Natural killer cell treated with Interleukin-12 subunit alpha and Interleukin-12 subunit beta and Interleukin-15 and Interleukin-18, amount 100 ng/mL, for 72 hours (primary cell): ENCODE measurements at regions not wholly inside any gene's neighbourhood (a gene's known extent, or its start where the extent isn't known, plus 50 kb on each side); places are given as distances from the start of the nearest gene placed in this dataset.

Experiments used
- ATAC-seq, 2 donors: fragments of 150-1000 bp; cut with Tn5 transposase in 1 of 2; sonication (Bioruptor Pico), chemical (Tn5 transposase) in 1 of 2; 2 replicates each; pipeline ENCODE4 v1.10.0; 2021
- DNase-seq: peaks from one replicate; pipeline ENCODE4 v3.0.0; 2022; ENCODE audit warnings: low spot score
- H3K27ac Mint-ChIP-seq, 2 donors: 1 replicate in 1 of 2; 2 replicates in 1 of 2; pipeline ENCODE4 v1.8.0; 2022; ENCODE audit warnings: mixed read lengths in 2 of 2, mild to moderate bottlenecking in 1 of 2, moderate library complexity in 1 of 2
- H3K27me3 Mint-ChIP-seq, 2 donors: 1 replicate in 1 of 2; 2 replicates in 1 of 2; pipeline ENCODE4 v1.8.0; 2022; ENCODE audit warnings: mixed read lengths in 2 of 2
- H3K36me3 Mint-ChIP-seq: one replicate; pipeline ENCODE4 v1.8.0; 2022; ENCODE audit warnings: mixed read lengths
- H3K4me1 Mint-ChIP-seq, 2 donors: 1 replicate in 1 of 2; 2 replicates in 1 of 2; pipeline ENCODE4 v1.8.0; 2022; ENCODE audit warnings: low read depth in 2 of 2, mixed read lengths in 2 of 2, mild to moderate bottlenecking in 1 of 2
- H3K4me3 Mint-ChIP-seq: one replicate; pipeline ENCODE4 v1.8.0; 2022; ENCODE audit warnings: mixed read lengths
- H3K9me3 Mint-ChIP-seq: 2 replicates; pipeline ENCODE4 v1.8.0; 2022; ENCODE audit warnings: mixed read lengths

- ATAC-seq: no peak
- H3K4me3 Mint-ChIP-seq: no peak overlapping the region
- H3K4me1 Mint-ChIP-seq: no peaks in the 10 kb centered on the region
- no peaks in the 10 kb centered on the region for H3K36me3 Mint-ChIP-seq
- no peak overlapping the region for H3K27ac Mint-ChIP-seq
- H3K9me3 Mint-ChIP-seq: no peaks in the 10 kb centered on the region
- peaks cover 0 to 7% of the 10 kb centered on the region in 2 donors for H3K27me3 Mint-ChIP-seq
- no peak for DNase-seq
Observed at GRCh38 chr5:57572461-57572860, 89.8 kb upstream of the ACTBL2 start.

- peaks cover 10 to 17% of the 10 kb centered on the region in 2 donors for H3K27me3 Mint-ChIP-seq
- no peaks in the 10 kb centered on the region for H3K9me3 Mint-ChIP-seq
- no peaks in the 10 kb centered on the region for H3K4me1 Mint-ChIP-seq
- no peak overlapping the region for H3K27ac Mint-ChIP-seq
- ATAC-seq: no peak
- no peak overlapping the region for H3K4me3 Mint-ChIP-seq
- no peaks in the 10 kb centered on the region for H3K36me3 Mint-ChIP-seq
- DNase-seq: no peak
Observed at GRCh38 chr5:57569601-57570000, 87.0 kb upstream of the ACTBL2 start.

GRCh38 chr5:57568136-57568535 lies 85.5 kb upstream of the ACTBL2 start:
- H3K27ac Mint-ChIP-seq: no peak overlapping the region
- H3K27me3 Mint-ChIP-seq: peaks cover 13 to 23% of the 10 kb centered on the region in 2 donors
- DNase-seq (no peak), ATAC-seq (no peak)
- no peaks in the 10 kb centered on the region for H3K36me3 Mint-ChIP-seq
- no peaks in the 10 kb centered on the region for H3K4me1 Mint-ChIP-seq
- no peaks in the 10 kb centered on the region for H3K9me3 Mint-ChIP-seq
- no peak overlapping the region for H3K4me3 Mint-ChIP-seq

- Mint-ChIP-seq H3K27me3 (peaks cover 17 to 33% of the 10 kb centered on the region in 2 donors), H3K4me3 (no peak overlapping the region), H3K27ac (no peak overlapping the region), H3K36me3 (no peaks in the 10 kb centered on the region), H3K4me1 (no peaks in the 10 kb centered on the region), H3K9me3 (no peaks in the 10 kb centered on the region)
- ATAC-seq (no peak), DNase-seq (no peak)
Observed at GRCh38 chr5:57566914-57567313, 84.3 kb upstream of the ACTBL2 start.

- ATAC-seq: no peak
- Mint-ChIP-seq H3K9me3 (peaks cover 1% of the 10 kb centered on the region), H3K4me3 (no peak overlapping the region), H3K4me1 (no peaks in the 10 kb centered on the region), H3K27me3 (peaks cover 10 to 32% of the 10 kb centered on the region in 2 donors), H3K27ac (no peak overlapping the region), H3K36me3 (no peaks in the 10 kb centered on the region)
- no peak for DNase-seq
Observed at GRCh38 chr5:57561231-57561842, 78.7 kb upstream of the ACTBL2 start.

- no peak overlapping the region for H3K4me3 Mint-ChIP-seq
- peaks cover 4 to 19% of the 10 kb centered on the region in 2 donors for H3K27me3 Mint-ChIP-seq
- H3K27ac Mint-ChIP-seq: no peak overlapping the region
- no peaks in the 10 kb centered on the region for H3K4me1 Mint-ChIP-seq
- DNase-seq (no peak), ATAC-seq (no peak)
- H3K9me3 Mint-ChIP-seq: peaks cover 2% of the 10 kb centered on the region
- no peaks in the 10 kb centered on the region for H3K36me3 Mint-ChIP-seq
Observed at GRCh38 chr5:57559110-57559635, 76.6 kb upstream of the ACTBL2 start.

GRCh38 chr5:57552033-57552432 lies 69.4 kb upstream of the ACTBL2 start:
- no peak for ATAC-seq
- Mint-ChIP-seq H3K4me3 (no peak overlapping the region), H3K4me1 (no peaks in the 10 kb centered on the region), H3K27me3 (peaks cover 0 to 17% of the 10 kb centered on the region in 2 donors), H3K27ac (no peak overlapping the region), H3K9me3 (peaks cover 13% of the 10 kb centered on the region), H3K36me3 (no peaks in the 10 kb centered on the region)
- DNase-seq: no peak

GRCh38 chr5:57551251-57551650 lies 68.6 kb upstream of the ACTBL2 start:
- no peak overlapping the region for H3K27ac Mint-ChIP-seq
- ATAC-seq: no peak
- no peaks in the 10 kb centered on the region for H3K4me1 Mint-ChIP-seq
- H3K27me3 Mint-ChIP-seq: peaks cover 0 to 17% of the 10 kb centered on the region in 2 donors
- H3K4me3 Mint-ChIP-seq: no peak overlapping the region
- H3K36me3 Mint-ChIP-seq: no peaks in the 10 kb centered on the region
- DNase-seq: no peak
- peaks cover 11% of the 10 kb centered on the region for H3K9me3 Mint-ChIP-seq

- H3K27ac Mint-ChIP-seq: no peak overlapping the region
- ATAC-seq: no peak
- DNase-seq: no peak
- no peaks in the 10 kb centered on the region for H3K4me1 Mint-ChIP-seq
- peaks cover 11% of the 10 kb centered on the region for H3K9me3 Mint-ChIP-seq
- H3K27me3 Mint-ChIP-seq: peaks cover 0 to 17% of the 10 kb centered on the region in 2 donors
- no peak overlapping the region for H3K4me3 Mint-ChIP-seq
- H3K36me3 Mint-ChIP-seq: no peaks in the 10 kb centered on the region
Observed at GRCh38 chr5:57550132-57550531, 67.5 kb upstream of the ACTBL2 start.

- H3K9me3 Mint-ChIP-seq: peaks cover 11% of the 10 kb centered on the region
- no peak overlapping the region for H3K4me3 Mint-ChIP-seq
- no peak overlapping the region for H3K27ac Mint-ChIP-seq
- DNase-seq (no peak), ATAC-seq (no peak)
- peaks cover 0 to 17% of the 10 kb centered on the region in 2 donors for H3K27me3 Mint-ChIP-seq
- H3K4me1 Mint-ChIP-seq: no peaks in the 10 kb centered on the region
- no peaks in the 10 kb centered on the region for H3K36me3 Mint-ChIP-seq
Observed at GRCh38 chr5:57549566-57549965, 67.0 kb upstream of the ACTBL2 start.

GRCh38 chr5:57540823-57541222 lies 58.2 kb upstream of the ACTBL2 start:
- ATAC-seq (no peak), DNase-seq (no peak)
- no peaks in the 10 kb centered on the region for H3K36me3 Mint-ChIP-seq
- H3K4me3 Mint-ChIP-seq: no peak overlapping the region
- H3K27me3 Mint-ChIP-seq: no peaks in the 10 kb centered on the region
- H3K27ac Mint-ChIP-seq: no peak overlapping the region
- no peaks in the 10 kb centered on the region for H3K4me1 Mint-ChIP-seq
- no peaks in the 10 kb centered on the region for H3K9me3 Mint-ChIP-seq

GRCh38 chr5:57539281-57539701 lies 56.7 kb upstream of the ACTBL2 start:
- Mint-ChIP-seq H3K27me3 (no peaks in the 10 kb centered on the region), H3K4me1 (no peaks in the 10 kb centered on the region), H3K9me3 (no peaks in the 10 kb centered on the region), H3K27ac (no peak overlapping the region), H3K36me3 (no peaks in the 10 kb centered on the region), H3K4me3 (no peak overlapping the region)
- DNase-seq (no peak), ATAC-seq (no peak)

GRCh38 chr5:57538341-57538955 lies 55.8 kb upstream of the ACTBL2 start:
- no peak for DNase-seq

GRCh38 chr5:57537811-57538210 lies 55.2 kb upstream of the ACTBL2 start:
- Mint-ChIP-seq H3K9me3 (no peaks in the 10 kb centered on the region), H3K36me3 (no peaks in the 10 kb centered on the region), H3K4me1 (no peaks in the 10 kb centered on the region), H3K4me3 (no peak overlapping the region), H3K27me3 (no peaks in the 10 kb centered on the region), H3K27ac (no peak overlapping the region)
- DNase-seq: no peak
- ATAC-seq: no peak

More at GRCh38 chr5:57538341-57538955, 55.8 kb upstream of the ACTBL2 start:
- no peaks in the 10 kb centered on the region for H3K9me3 Mint-ChIP-seq
- H3K4me1 Mint-ChIP-seq: no peaks in the 10 kb centered on the region
- H3K27me3 Mint-ChIP-seq: no peaks in the 10 kb centered on the region
- H3K27ac Mint-ChIP-seq: no peak overlapping the region
- no peaks in the 10 kb centered on the region for H3K36me3 Mint-ChIP-seq
- no peak for ATAC-seq
- no peak overlapping the region for H3K4me3 Mint-ChIP-seq
